H9 (cell line): ENCODE measurements at regions not wholly inside any gene's neighbourhood (a gene's known extent, or its start where the extent isn't known, plus 50 kb on each side); places are given as distances from the start of the nearest gene placed in this dataset.

ENCODE experiments used
- DNase-seq: peaks from one replicate; pipeline ENCODE4 v3.0.0-alpha.2; 2017
- H2AFZ ChIP-seq: one replicate; pipeline ENCODE4 v1.6.1; 2013; ENCODE audit warnings: mild to moderate bottlenecking, low read length, control low read depth, moderate library complexity
- H2AK5ac ChIP-seq: 2 replicates; pipeline ENCODE4 v1.6.1; 2013; ENCODE audit warnings: low read length, control low read depth, mixed read lengths; ENCODE audit not compliant: insufficient read length
- H2BK120ac ChIP-seq: one replicate; pipeline ENCODE4 v1.6.1; 2013; ENCODE audit warnings: low read depth, mild to moderate bottlenecking, low read length, control low read depth, inconsistent platforms; ENCODE audit not compliant: poor library complexity, severe bottlenecking
- H2BK12ac ChIP-seq: 2 replicates; pipeline ENCODE4 v1.6.1; 2013; ENCODE audit warnings: low read length, control low read depth, mixed read lengths, low read depth; ENCODE audit not compliant: insufficient read length
- H2BK15ac ChIP-seq: 2 replicates; pipeline ENCODE4 v1.6.1; 2013; ENCODE audit warnings: low read depth, low read length, control low read depth
- H2BK20ac ChIP-seq: one replicate; pipeline ENCODE4 v1.6.1; 2013; ENCODE audit warnings: low read depth, mild to moderate bottlenecking, low read length, control low read depth, inconsistent platforms; ENCODE audit not compliant: poor library complexity, severe bottlenecking
- H2BK5ac ChIP-seq: 2 replicates; pipeline ENCODE4 v1.6.1; 2013; ENCODE audit warnings: low read length, control low read depth, mixed read lengths; ENCODE audit not compliant: insufficient read length
- H3K14ac ChIP-seq: 2 replicates; pipeline ENCODE4 v1.6.1; 2013; ENCODE audit warnings: low read length, control low read depth; ENCODE audit not compliant: insufficient read depth
- H3K18ac ChIP-seq: 2 replicates; pipeline ENCODE4 v1.6.1; 2013; ENCODE audit warnings: low read depth, mild to moderate bottlenecking, mixed read lengths, low read length, control low read depth; ENCODE audit not compliant: insufficient read length
- H3K23ac ChIP-seq: 2 replicates; pipeline ENCODE4 v1.6.1; 2013; ENCODE audit warnings: low read length, control low read depth, mixed read lengths, low read depth; ENCODE audit not compliant: insufficient read length
- H3K23me2 ChIP-seq: 2 replicates; pipeline ENCODE4 v1.6.1; 2013; ENCODE audit warnings: low read depth, mild to moderate bottlenecking, mixed read lengths, low read length, control low read depth; ENCODE audit not compliant: insufficient read length, poor library complexity, severe bottlenecking
- H3K27ac ChIP-seq: 2 replicates; pipeline ENCODE4 v1.5.1; 2013; ENCODE audit warnings: low read length, control low read depth, mixed read lengths, low read depth; ENCODE audit not compliant: insufficient read length
- H3K27me3 ChIP-seq: 2 replicates; pipeline ENCODE4 v1.6.1; 2013; ENCODE audit warnings: low read length, control low read depth, inconsistent platforms; ENCODE audit not compliant: insufficient read depth
- H3K4ac ChIP-seq: 2 replicates; pipeline ENCODE4 v1.6.1; 2013; ENCODE audit warnings: low read depth, mild to moderate bottlenecking, control low read depth, inconsistent platforms, low read length, moderate library complexity
- H3K4me1 ChIP-seq: 2 replicates; pipeline ENCODE4 v1.6.1; 2013; ENCODE audit warnings: low read length, control low read depth, inconsistent platforms; ENCODE audit not compliant: insufficient read depth
- H3K4me2 ChIP-seq: 2 replicates; pipeline ENCODE4 v1.6.1; 2013; ENCODE audit warnings: low read length, control low read depth, mixed read lengths; ENCODE audit not compliant: insufficient read length, insufficient read depth
- H3K56ac ChIP-seq: 2 replicates; pipeline ENCODE4 v1.6.1; 2013; ENCODE audit warnings: low read depth, mild to moderate bottlenecking, mixed read lengths, low read length, control low read depth; ENCODE audit not compliant: insufficient read length
- H3K79me1 ChIP-seq: 2 replicates; pipeline ENCODE4 v1.6.1; 2013; ENCODE audit warnings: low read depth, mild to moderate bottlenecking, moderate library complexity, low read length, control low read depth, inconsistent platforms; ENCODE audit not compliant: insufficient read depth, poor library complexity, severe bottlenecking
- H3K79me2 ChIP-seq: 2 replicates; pipeline ENCODE4 v1.6.1; 2013; ENCODE audit warnings: low read length, control low read depth, inconsistent platforms; ENCODE audit not compliant: insufficient read depth
- H3K9ac ChIP-seq: 2 replicates; pipeline ENCODE4 v1.6.1; 2013; ENCODE audit warnings: low read length, control low read depth, mixed read lengths; ENCODE audit not compliant: insufficient read length; ENCODE audit errors: extremely low read depth
- H3K9me3 ChIP-seq: one replicate; pipeline ENCODE4 v1.6.1; 2013; ENCODE audit warnings: low read depth, low read length, inconsistent platforms; ENCODE audit not compliant: control insufficient read depth
- H3T11ph ChIP-seq: one replicate; pipeline ENCODE4 v1.6.1; 2013; ENCODE audit warnings: mild to moderate bottlenecking, low read length, control low read depth, inconsistent platforms
- H4K20me1 ChIP-seq: one replicate; pipeline ENCODE4 v1.6.1; 2013; ENCODE audit not compliant: control insufficient read depth, insufficient read length, insufficient read depth
- H4K5ac ChIP-seq: 2 replicates; pipeline ENCODE4 v1.6.1; 2013; ENCODE audit warnings: low read depth, mild to moderate bottlenecking, mixed read lengths, low read length, control low read depth; ENCODE audit not compliant: insufficient read length
- H4K8ac ChIP-seq: replicated peaks from 2 replicates; pipeline ENCODE4 v1.6.1; 2013; ENCODE audit warnings: low read length, control low read depth, mixed read lengths, low read depth; ENCODE audit not compliant: insufficient read length
- H4K91ac ChIP-seq: 2 replicates; pipeline ENCODE4 v1.6.1; 2013; ENCODE audit warnings: low read depth, mild to moderate bottlenecking, moderate library complexity, mixed read lengths, low read length, control low read depth; ENCODE audit not compliant: insufficient read length
- H3K27ac Mint-ChIP-seq, 3 experiments: 2 replicates in 2 of 3; 3 replicates in 1 of 3; pipeline ENCODE4 v1.8.0; 2020 to 2021; ENCODE audit warnings: mixed read lengths in 3 of 3, mild to moderate bottlenecking in 1 of 3, moderate library complexity in 1 of 3
- H3K27me3 Mint-ChIP-seq: 2 replicates; pipeline ENCODE4 v1.8.0; 2021; ENCODE audit warnings: low read depth, mild to moderate bottlenecking, moderate library complexity, mixed read lengths
- H3K36me3 Mint-ChIP-seq, 3 experiments: 2 replicates in 2 of 3; 3 replicates in 1 of 3; pipeline ENCODE4 v1.8.0; 2020 to 2021; ENCODE audit warnings: low read depth in 3 of 3, mixed read lengths in 3 of 3; ENCODE audit not compliant: insufficient read depth in 1 of 3
- H3K4me1 Mint-ChIP-seq, 2 experiments: 2 replicates each; pipeline ENCODE4 v1.8.0; 2020; ENCODE audit warnings: mixed read lengths in 2 of 2
- H3K4me3 Mint-ChIP-seq, 2 experiments: 2 replicates in 1 of 2; 3 replicates in 1 of 2; pipeline ENCODE4 v1.8.0; 2020 to 2021; ENCODE audit warnings: mild to moderate bottlenecking in 2 of 2, mixed read lengths in 2 of 2, moderate library complexity in 1 of 2
- H3K9me3 Mint-ChIP-seq, 2 experiments: 2 replicates in 1 of 2; 3 replicates in 1 of 2; pipeline ENCODE4 v1.8.0; 2020; ENCODE audit warnings: mild to moderate bottlenecking in 2 of 2, mixed read lengths in 2 of 2, moderate library complexity in 1 of 2
- WGBS: extraction: QIAGEN DNeasy Blood & Tissue Kit; methylation state at CpG from one replicate; pipeline ENCODE4 v1.1.7; 2013; ENCODE audit warnings: missing lambda C conversion rate, low lambda C conversion rate, mixed read lengths; ENCODE audit not compliant: insufficient read length; ENCODE audit errors: extremely low coverage; 5-methylcytosine and 5-hydroxymethylcytosine counted together
- TF ChIP-seq, protein P1 (sequence below): fragments of 200-600 bp; sonication (generic); conservative IDR thresholded peaks from 3 replicates; pipeline ENCODE4 v1.8.0; 2021; ENCODE audit warnings: antibody characterized with exemption, mild to moderate bottlenecking

DNA sequence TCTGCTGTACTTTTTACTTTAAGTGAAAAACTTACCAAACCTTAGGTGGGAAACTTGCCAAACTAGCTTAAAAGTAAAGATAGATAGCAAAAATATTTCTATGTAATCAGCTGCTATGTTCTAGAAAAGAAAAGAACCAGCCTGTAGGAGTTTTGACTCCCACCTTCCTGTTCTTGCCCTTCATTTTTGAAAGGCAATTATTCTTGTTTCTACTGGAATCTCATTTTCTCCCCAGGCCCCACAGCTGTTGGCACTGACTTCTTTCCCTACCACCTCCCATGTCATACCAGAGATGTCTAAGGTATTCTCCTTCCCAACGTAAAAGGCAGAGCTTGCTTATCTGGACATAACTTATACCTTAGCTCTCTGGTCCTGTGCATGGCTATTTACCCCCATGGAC, 389.7 kb downstream of the ARHGEF28 start:
- Mint-ChIP-seq H3K4me3 (no peak overlapping the region), H3K27ac (no peak overlapping the region)
- no peak overlapping the region for H2AK5ac ChIP-seq

More for the DNA sequence above, 389.7 kb downstream of the ARHGEF28 start:
- H3K79me2 ChIP-seq = no peaks in the 10 kb centered on the region
- no peak overlapping the region for H2AFZ ChIP-seq
- no peak for DNase-seq
- H3K9ac ChIP-seq = no peak overlapping the region
- H3K4ac ChIP-seq = no peak overlapping the region
- H4K91ac ChIP-seq = no peak overlapping the region
- Mint-ChIP-seq H3K9me3 (no peaks in the 10 kb centered on the region), H3K4me1 (peaks cover 7 to 14% of the 10 kb centered on the region in 2 experiments; a peak in 3 of 4 replicates), H3K36me3 (no peaks in the 10 kb centered on the region), H3K27me3 (peaks cover 2% of the 10 kb centered on the region)
- H3K4me2 ChIP-seq = no peak overlapping the region
- H3K56ac ChIP-seq = no peak overlapping the region
- H3K79me1 ChIP-seq = no peaks in the 10 kb centered on the region
- H2BK20ac ChIP-seq = no peak overlapping the region
- H3K18ac ChIP-seq = no peak overlapping the region
- H2BK120ac ChIP-seq = no peak overlapping the region
- H4K20me1 ChIP-seq = no peaks in the 10 kb centered on the region
- H3K14ac ChIP-seq = no peak overlapping the region
- H3K27me3 ChIP-seq = no peaks in the 10 kb centered on the region
- H3K27ac ChIP-seq = no peak overlapping the region
- no CpG with 5 or more reads among the region's 1 CpG for WGBS
- no peak overlapping the region for H2BK5ac ChIP-seq
- H3T11ph ChIP-seq = no peak overlapping the region
- no peak overlapping the region for H2BK12ac ChIP-seq
- H2BK15ac ChIP-seq = no peak overlapping the region
- H4K8ac ChIP-seq = no peak overlapping the region
- H3K23ac ChIP-seq = no peak overlapping the region
- no peak overlapping the region for H4K5ac ChIP-seq
- no peaks in the 10 kb centered on the region for H3K4me1 ChIP-seq
- H3K9me3 ChIP-seq = no peaks in the 10 kb centered on the region
- H3K23me2 ChIP-seq = no peaks in the 10 kb centered on the region
- TF ChIP-seq, protein P1, sequence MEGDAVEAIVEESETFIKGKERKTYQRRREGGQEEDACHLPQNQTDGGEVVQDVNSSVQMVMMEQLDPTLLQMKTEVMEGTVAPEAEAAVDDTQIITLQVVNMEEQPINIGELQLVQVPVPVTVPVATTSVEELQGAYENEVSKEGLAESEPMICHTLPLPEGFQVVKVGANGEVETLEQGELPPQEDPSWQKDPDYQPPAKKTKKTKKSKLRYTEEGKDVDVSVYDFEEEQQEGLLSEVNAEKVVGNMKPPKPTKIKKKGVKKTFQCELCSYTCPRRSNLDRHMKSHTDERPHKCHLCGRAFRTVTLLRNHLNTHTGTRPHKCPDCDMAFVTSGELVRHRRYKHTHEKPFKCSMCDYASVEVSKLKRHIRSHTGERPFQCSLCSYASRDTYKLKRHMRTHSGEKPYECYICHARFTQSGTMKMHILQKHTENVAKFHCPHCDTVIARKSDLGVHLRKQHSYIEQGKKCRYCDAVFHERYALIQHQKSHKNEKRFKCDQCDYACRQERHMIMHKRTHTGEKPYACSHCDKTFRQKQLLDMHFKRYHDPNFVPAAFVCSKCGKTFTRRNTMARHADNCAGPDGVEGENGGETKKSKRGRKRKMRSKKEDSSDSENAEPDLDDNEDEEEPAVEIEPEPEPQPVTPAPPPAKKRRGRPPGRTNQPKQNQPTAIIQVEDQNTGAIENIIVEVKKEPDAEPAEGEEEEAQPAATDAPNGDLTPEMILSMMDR = no peak
